GM21825 (cell line): ENCODE measurements at regions not wholly inside any gene's neighbourhood (a gene's known extent, or its start where the extent isn't known, plus 50 kb on each side); places are given as distances from the start of the nearest gene placed in this dataset.
"Not testable (repeated sequence)": the region's sequence is repeated elsewhere in the genome, so short reads cannot be mapped to it uniquely, and the experiment has no call there.

Experiments
- ATAC-seq: cut with Tn5 transposase; IDR thresholded peaks from one replicate; pipeline ENCODE4 v1.9.1; 2021; ENCODE audit warnings: mild to moderate bottlenecking, moderate library complexity; ENCODE audit not compliant: unreplicated experiment

DNA sequence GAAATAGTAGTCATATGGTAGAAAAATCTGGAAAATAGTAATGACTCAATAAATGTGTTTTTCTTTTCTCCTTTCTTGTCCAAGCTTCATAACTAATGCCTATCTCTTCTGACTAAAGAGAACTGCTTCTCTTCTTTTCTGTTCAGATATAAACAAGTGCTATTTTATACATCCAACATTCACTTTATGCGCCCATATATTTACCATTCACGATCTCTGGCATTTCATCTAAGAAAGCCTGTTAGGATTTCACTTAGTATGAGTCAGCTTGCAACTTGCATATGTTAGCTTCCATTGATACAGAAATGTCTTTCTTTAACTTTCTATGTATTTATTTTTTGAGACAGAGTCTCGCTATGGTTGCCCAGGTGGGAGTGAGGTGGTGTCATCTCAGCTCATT lies 224.9 kb downstream of the VAPA start:
- no peak for ATAC-seq

DNA sequence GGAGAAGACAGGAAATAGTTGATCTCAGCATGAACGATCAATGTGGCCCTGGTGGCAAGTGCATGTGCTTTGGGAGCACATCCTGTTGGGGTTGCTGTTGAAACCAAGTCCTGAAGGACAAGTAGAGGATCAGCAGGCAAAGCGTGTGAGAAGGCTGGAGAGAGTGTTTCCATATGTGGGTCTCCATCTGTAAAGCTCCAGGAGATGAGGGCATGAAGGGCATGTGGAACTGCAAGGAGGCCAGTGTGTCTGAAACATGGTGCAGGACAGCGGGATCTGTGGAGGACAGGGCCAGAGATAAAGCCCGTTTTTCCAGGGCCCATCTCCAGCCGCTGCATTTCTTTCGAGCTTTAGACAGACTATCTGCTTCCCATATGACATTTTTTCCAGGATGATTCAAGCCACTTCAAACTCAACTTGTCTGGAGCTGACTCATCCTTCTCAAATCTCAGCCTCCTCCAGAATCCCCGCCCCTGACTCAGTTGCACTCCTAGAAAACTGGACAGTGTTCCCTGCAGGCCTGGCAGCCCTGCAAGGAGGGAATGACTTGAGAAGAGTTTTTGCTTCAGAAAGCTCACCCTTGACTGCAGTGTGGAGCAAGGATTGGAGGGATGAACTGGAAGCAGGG lies 226.1 kb downstream of the VAPA start:
- no peak for ATAC-seq

DNA sequence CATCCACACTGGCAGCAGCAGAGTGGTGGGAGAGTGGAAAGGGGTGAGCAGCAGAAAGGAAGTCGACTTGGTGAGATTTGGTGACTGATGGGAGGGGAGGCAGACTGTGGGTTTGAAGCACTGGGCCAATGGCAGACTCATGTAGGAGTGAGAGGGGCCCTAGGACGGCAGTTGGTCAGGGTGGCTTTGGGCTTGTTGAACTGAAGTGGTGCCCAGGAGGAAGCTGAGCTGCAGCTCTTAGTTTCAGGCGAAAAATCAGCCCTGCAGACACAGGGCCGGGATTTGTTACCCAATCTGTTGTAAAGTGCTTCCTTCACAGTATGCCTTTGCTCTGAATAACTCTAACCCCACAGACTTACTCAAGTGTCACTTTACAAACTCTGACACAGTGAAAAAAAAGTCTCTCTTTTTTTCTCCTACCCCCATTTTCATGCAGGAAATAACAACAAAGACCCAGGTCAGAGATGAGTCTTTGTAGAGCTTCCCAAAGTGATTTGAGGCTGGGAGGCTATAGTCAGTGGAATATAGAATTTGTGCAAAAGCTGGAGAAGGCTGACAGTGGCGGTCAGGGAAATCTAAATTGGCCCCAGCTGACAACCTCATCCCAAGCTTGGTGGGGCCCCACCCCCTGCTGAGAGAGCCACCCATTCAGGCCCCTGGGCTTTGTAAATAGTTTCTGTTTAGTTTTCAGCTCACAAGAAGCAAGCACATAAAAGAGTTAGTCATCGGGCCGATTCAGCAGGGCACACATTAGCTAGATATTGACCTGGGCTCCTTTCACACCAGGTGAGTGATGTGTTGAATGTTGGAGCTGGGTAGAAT lies 226.9 kb downstream of the VAPA start:
- ATAC-seq: no peak

DNA sequence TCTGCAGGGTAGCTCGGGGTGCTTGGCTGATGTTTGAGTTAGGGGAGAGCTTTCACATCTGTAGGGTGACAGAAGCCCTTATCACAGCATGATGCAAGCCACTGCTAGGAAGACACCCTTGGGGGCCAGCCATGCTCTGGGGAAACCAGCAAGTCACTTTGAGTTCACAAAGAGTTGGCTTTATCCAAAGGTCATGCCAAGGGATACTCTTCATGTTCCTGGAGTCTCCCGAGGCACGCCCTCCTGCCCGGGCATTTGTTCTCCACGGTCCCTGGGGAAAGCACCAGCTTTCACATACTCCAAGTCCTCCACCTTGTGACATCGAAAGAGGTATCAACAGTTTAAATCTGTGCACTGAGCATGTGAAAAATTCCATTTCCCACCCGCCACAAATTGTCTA lies 227.7 kb downstream of the VAPA start:
- ATAC-seq: no peak

DNA sequence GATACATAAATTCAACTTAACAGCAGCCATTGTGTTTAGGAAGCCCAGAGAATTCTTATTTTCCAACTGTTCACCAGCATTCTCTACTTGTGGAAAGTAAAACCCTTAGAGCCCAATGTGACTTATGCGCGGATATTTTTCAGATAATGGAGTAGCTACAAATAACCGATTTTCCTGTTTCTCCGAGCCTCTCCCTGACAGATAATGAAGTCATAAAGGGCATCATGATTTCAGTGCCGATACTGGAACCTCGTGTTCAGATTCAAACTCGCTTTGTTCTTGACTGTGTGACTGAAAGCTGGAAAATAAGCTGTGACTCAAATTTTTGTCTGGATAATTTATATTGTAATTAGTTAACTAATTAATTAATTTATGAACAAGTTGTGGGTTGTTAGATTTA lies 228.2 kb downstream of the VAPA start:
- ATAC-seq: no peak

DNA sequence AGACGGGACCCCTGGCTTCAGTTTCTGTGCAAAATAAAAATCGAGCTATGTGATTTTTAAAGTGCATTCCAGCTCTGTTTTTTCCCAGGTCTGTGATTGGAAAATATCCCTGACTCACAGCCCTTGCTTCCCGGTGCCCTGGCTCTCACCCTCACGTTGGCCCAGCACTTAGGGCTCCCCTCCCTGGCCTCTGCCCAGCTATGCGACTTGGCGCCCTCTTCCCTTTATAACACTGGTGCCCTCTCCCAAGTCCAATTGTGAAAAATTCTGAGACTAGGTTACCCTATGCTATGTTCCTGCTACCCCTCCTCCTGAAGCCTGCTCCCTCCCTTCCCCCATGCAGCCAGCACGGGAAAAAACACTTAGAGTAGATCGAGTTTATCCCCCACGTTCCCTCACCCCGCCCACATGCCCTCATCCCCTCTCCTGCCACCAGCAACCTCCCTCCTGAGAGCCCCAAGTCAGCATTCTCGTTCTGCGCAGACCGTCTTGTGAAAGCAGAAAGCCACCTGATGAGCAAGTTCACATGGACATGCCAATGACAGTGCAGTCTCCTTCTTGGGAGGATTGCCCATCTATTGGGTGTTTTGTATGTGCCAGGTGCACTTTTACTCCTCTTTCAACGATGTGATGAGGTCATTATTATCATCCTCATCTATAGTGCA lies 228.8 kb downstream of the VAPA start:
- ATAC-seq: no peak

DNA sequence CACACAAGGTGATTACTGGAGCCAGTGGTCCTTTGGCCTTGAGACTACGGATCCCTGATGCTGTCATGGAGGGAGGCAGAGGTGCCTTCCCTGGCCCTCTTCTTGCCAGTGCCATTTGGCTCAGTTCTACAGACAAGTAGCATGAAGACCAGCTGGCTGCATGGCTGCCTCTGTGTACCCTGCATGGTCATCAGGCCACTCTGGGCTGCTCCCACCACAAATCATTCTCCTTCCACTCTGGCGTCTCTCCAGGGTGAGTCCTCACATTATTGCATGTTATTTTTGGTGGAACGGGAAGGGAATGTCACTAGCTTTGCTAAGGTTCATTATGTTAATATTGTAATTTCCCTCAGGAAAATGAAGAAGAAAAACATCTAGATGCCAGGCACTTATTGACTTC lies 229.8 kb downstream of the VAPA start:
- ATAC-seq: no peak

DNA sequence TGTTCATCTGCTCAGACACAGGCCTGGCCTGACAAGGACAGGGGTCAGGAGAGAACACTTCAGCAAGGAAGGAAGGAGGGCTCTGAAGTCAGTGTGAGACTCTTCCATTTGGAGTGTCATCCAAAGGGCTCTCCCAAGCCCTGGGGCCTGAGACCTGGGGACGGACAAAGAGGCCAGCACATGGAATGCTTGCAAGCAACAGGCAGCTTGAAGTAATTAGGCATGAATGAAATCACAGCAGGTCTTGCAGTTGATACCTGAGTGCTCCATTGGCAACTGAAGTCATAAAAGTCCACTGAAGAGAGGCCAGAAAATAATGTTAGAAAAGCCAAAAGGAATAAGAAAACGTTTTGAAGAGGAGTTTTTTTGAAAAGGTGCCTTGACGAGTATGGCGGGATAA lies 231.7 kb downstream of the VAPA start:
- no peak for ATAC-seq

DNA sequence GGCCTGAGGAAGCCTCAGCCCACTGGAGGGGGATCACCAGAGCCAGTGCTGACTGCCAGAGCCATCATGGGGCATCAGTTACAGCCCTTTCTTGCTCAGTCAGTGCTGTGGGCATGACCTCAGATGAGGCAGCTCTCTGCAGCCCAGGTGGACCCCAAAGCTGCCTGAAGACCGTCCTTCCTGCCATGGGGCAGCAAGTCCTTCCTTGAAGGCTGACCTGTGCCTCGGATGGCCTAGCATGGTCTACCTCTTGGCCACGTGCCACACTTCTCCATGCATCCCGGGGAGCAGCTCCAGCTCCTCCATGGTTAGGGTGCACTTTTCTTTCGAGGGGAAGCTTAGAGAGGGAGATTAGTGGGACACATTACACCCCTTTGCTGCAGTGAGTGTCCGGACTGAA lies 233.4 kb downstream of the VAPA start:
- ATAC-seq: no peak

DNA sequence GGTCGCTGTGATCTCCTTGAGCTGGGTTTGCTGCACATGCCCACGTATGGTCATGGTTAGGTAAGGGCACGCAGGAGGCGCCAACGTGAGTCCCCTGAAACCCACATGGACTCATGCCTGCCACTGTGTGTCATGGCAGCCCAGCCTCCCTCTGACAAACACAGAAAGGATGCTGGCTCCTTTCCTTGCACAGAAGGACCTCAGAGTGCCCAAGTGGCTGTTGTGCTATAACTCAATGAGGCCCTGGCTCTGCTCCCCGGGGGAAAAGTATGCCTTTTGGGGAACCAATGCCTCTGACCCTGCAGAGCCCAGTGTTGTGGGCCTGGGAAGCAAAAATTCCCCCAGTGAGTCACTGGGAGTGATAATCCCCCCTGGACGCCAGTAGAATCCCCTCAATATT lies 233.9 kb downstream of the VAPA start:
- no peak for ATAC-seq

DNA sequence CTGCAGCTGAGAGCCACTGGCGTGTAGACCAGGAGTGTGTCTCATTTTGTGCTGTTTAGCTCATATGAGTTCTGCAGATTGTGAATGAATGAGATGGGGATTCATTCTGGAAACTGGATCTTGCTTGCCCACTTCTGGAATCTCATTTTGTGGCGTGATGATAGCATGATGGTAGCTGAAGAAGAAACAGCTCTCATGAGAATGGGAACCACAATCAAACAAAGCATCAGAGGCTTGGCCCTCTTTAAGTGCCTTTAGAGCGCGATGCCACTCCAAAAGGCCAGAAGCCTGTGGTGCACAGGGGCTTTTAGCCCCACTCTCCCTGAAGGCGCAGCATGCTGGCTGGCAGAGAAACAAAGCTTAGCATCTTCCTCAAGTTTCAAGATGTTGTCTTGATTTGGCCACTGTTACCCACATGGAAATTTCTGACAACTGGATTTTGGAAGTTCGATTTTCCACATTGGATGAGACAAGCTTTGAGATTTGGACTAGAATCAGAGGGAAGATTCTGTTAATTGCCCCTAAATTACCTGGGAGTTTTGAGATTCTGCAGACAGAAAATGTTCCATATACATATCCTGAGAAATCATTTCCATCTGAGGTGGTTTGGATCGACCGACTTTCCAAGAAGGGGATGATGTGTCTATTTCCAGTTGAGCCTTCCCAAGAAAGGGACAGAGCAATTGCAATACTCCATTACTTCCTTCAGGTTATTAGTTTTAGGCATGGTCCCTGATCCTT lies 234.5 kb downstream of the VAPA start:
- ATAC-seq: no peak

DNA sequence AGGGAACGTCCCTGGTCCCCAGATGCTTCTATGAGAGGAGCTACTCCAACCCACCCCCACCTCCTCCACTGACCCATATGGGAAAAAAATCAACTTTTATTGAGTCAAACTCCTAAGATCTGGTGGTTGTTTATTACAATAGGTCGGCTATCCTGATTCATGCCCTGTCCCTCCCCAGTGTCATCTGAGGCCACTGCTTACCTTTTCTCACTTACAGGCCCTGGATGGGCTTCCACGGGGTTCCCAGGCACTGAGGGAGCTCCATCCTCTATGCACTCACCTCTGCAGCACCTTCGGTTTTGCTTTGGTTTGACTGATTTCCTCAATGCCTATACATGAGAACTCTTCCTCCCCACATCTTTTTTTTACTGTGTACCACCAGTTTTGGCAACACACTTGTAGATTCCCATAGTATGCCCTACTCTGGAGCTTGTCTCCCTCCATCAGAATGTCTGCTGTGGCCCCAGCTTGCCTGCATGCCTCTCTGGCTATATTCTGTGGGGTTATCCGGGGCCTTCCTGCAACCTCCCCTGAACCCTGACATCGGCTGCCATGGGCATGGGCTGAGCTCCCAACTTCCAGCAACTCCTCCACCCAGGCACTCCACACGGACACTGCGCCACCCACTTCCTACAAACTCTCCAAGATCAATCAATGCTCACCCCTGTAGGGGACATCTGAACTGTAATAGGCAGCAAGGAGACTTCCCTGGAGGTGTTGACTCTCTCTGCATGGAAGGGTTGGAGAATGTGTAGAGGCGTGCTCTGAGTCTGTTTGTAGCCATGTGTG lies 236.1 kb downstream of the VAPA start:
- no peak for ATAC-seq

DNA sequence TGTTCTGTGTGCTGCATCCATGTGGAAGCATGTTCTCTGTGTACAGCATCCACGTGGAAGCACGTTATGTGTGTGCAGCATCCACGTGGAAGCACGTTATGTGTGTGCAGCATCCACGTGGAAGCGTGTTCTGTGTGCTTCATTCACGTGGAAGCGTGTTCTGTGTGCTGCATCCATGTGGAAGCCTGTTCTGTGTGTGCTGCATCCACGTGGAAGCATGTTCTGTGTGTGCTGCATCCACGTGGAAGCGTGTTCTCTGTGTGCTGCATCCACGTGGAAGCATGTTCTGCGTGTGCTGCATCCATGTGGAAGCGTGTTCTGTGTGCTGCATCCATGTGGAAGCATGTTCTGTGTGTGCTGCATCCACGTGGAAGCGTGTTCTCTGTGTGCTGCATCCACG lies 236.8 kb downstream of the VAPA start:
- not testable (repeated sequence) for ATAC-seq

DNA sequence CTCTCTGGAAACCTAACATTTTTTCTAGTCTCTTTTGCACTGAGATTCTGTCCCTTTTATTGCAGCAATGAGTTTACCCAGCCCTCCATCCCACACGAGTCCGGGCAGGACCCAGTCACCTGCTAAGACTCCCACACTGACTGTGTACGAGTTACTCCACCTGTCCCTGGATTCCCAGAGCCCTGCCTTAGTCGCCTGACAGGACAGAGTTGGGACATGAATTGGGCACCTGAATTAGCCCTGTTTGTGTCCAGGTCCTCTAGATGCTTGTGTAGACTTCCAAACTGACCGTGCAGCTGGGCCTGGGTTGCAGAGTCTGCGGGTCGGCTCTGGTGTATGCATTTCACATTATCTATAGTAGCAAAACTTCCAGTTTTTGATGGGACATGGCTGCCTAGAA lies 238.7 kb downstream of the VAPA start:
- ATAC-seq: no peak

DNA sequence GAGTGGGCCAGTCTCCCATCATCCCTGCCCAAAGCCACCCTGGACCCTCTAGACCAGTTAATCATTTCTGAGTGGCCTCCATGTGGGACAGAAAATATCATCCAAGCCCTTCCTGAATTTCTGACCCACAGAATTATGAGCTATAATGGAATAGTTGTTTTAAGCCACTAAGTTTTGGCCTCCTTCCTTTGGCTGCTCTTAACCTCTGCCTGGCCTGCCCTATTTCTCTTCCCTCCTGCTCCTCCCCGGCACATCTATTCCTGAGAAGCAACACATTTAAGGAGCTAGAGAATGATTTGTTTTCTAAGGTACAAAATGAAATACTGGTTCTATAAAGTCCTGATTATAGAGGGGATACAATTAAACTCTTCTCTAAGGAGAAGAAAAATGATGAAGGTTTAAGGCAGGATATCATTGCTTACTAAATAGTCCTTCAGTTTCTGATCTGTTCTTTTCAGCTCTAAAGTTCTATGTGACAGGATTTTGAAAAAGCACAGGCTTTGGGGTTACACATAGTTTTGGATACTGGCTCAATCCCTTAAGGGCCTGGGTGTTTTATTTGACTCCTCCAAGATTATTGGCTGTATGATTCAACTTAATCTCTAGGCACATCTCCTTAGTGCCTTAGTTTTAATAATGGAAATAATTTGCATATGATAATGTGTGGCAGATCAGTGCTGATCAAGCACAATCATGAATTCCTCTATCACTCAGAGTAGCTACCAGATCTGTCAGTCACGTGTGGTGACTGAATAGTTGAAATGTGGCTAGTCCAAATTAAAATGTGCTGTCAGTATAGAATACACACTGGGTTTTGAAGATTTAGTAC lies 240.3 kb downstream of the VAPA start:
- no peak for ATAC-seq

DNA sequence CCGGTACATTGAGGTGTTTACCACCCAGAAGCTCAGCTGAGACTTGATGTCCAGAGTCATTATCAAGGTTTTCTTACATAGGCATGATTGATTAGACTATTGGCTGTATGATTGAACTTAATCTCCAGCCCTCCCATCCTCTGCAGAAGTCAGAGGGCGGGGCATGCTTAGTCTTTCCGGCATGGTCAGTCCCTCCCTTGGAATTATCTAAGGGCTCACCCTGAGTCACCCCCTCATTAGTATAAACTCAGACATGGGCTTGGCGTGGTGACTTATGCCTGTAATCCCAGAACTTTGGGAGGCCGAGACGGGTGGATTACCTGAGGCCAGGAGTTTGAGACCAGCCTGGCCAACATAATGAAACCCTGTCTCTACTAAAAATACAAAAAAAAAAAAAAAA lies 243.9 kb downstream of the VAPA start:
- ATAC-seq: no peak

DNA sequence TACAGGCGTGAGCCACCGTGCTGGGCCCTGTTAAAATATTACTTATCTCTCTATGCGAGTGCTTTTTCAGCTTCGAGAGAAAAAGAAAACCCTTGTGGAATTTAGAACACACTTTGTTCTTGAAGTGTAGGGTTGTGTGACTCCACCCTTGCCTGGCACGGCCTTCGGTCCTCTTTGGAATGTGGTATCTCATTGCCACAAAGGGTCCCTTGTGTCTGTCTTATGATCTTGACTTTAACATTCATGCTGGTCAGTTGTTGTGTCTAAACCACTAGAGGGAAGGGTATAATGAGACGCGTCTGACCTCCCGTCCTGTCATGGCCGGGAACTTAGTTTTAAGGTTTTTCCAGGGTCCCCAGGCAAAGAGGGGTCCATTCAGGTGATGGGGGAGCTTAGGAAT lies 246.4 kb downstream of the VAPA start:
- ATAC-seq: no peak

DNA sequence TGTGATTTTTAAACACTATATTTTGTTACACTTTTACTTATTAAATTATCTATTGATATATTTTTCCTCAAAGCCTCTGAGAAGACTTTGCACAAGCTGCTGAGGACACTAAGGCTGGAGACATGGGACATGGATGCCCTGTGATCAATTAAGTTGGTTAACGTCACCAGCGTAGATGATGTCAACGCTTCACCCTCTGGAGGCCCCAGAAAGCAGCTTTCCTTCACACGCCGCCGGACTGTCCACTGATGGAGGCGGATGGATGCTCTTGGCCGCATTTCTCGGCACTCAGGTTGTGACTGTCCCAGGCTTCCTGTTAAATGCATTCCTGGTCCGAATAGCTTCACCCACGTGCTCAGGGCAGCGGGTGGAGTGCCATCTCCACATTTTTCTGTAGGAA lies 247.5 kb downstream of the VAPA start:
- no peak for ATAC-seq

DNA sequence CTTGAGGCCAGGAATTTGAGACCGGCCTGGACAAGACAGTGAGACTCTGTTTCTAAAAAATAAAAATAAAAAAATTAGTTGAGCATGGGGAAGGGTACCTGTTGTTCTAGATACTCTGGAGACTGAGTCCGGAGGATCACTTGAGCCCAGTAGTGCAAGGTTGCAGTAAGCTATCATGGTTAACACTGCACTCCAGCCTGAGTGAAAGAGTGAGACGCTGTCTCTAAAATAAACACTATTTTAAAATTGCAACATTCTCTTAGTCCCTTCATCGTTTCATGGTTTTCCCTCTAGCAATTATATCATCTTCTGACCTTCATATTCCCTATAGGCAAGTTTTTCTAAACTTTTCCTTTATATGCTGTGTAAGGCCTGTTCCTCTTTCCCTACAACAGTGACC lies 248.5 kb downstream of the VAPA start:
- no peak for ATAC-seq
